PC-3 (cell line): ENCODE measurements at regions not wholly inside any gene's neighbourhood (a gene's known extent, or its start where the extent isn't known, plus 50 kb on each side); places are given as distances from the start of the nearest gene placed in this dataset.
A peak's percentile ranks its signal among the peaks of the same experiment; 100 is the strongest.
"Not testable (repeated sequence)": the region's sequence is repeated elsewhere in the genome, so short reads cannot be mapped to it uniquely, and the experiment has no call there.

Source experiments
- ATAC-seq: fragments of 200-7000 bp; cut with Tn5 transposase; 2 replicates; pipeline ENCODE4 v1.9.1; 2020; ENCODE audit warnings: mild to moderate bottlenecking, moderate library complexity
- BruUV-seq: library from RNA; stranded (reverse); fragments of 400-500 nt; replicated peaks from 2 replicates; lab custom pipeline; 2021; lab: Mats Ljungman, UMichigan
- CTCF ChIA-PET: fragments of 300-600 bp; sonication (Branson Sonifier 250); formaldehyde crosslinking; loops from one replicate; lab custom pipeline; 2022; ENCODE audit warnings: antibody characterized with exemption; lab: Charles Lee
- POLR2A ChIA-PET: fragments of 300-600 bp; sonication (Branson Sonifier 250); formaldehyde crosslinking; loops from one replicate; lab custom pipeline; 2022; ENCODE audit warnings: antibody characterized with exemption; ENCODE audit not compliant: unreplicated experiment; lab: Charles Lee
- DNase-seq: peaks from one replicate; pipeline ENCODE4 v3.0.0-alpha.2; 2015
- H2AFZ ChIP-seq: fragments of 300-600 bp; sonication (generic); 2 replicates; pipeline ENCODE4 v1.6.0; 2016; ENCODE audit warnings: antibody characterized with exemption, low read length
- H3F3A ChIP-seq: fragments of 300-600 bp; sonication (generic); one replicate; pipeline ENCODE4 v1.6.0; 2017; ENCODE audit warnings: antibody characterized with exemption, low read length, control low read depth, mild to moderate bottlenecking; ENCODE audit not compliant: unreplicated experiment
- H3K27ac ChIP-seq: fragments of 300-600 bp; sonication (generic); 2 replicates; pipeline ENCODE4 v1.5.1; 2016; ENCODE audit warnings: mild to moderate bottlenecking, low read length
- H3K27me3 ChIP-seq: fragments of 300-600 bp; sonication (generic); 2 replicates; pipeline ENCODE4 v1.6.1; 2016; ENCODE audit warnings: low read length, mixed read lengths
- H3K36me3 ChIP-seq: fragments of 300-600 bp; sonication (generic); 2 replicates; pipeline ENCODE4 v1.6.1; 2016; ENCODE audit warnings: low read depth, mixed run types, low read length, mixed read lengths
- H3K4me1 ChIP-seq: fragments of 300-600 bp; sonication (generic); 2 replicates; pipeline ENCODE4 v1.5.1; 2016; ENCODE audit warnings: low read length; ENCODE audit not compliant: insufficient read depth
- H3K4me2 ChIP-seq: fragments of 300-600 bp; sonication (generic); 2 replicates; pipeline ENCODE4 v1.6.0; 2016; ENCODE audit warnings: low read length
- H3K4me3 ChIP-seq: fragments of 300-600 bp; sonication (generic); 2 replicates; pipeline ENCODE4 v1.5.1; 2016; ENCODE audit warnings: mild to moderate bottlenecking, low read length, mixed read lengths
- H3K79me2 ChIP-seq: fragments of 300-600 bp; sonication (generic); 2 replicates; pipeline ENCODE4 v1.6.1; 2017; ENCODE audit warnings: low read length, mixed read lengths
- H3K9ac ChIP-seq: fragments of 300-600 bp; sonication (generic); 2 replicates; pipeline ENCODE4 v1.6.0; 2016; ENCODE audit warnings: mild to moderate bottlenecking, low read length
- H3K9me2 ChIP-seq: fragments of 300-600 bp; sonication (generic); replicated peaks from 2 replicates; pipeline ENCODE4 v1.6.1; 2016; ENCODE audit warnings: mixed run types, low read length, mixed read lengths
- H3K9me3 ChIP-seq: fragments of 300-600 bp; sonication (generic); 2 replicates; pipeline ENCODE4 v1.6.1; 2016; ENCODE audit warnings: low read length, mixed read lengths
- H4K20me1 ChIP-seq: fragments of 300-600 bp; sonication (generic); 2 replicates; pipeline ENCODE4 v1.6.1; 2016; ENCODE audit warnings: low read length, mixed read lengths
- EZH2 ChIP-seq: fragments of 300-600 bp; sonication (generic); IDR thresholded peaks from one replicate; pipeline ENCODE4 v1.6.1; 2017; ENCODE audit warnings: antibody characterized with exemption, mild to moderate bottlenecking, low read length; ENCODE audit not compliant: unreplicated experiment
- EZH2phosphoT487 ChIP-seq: fragments of 300-600 bp; sonication (generic); IDR thresholded peaks from 2 replicates; pipeline ENCODE4 v1.6.1; 2018; ENCODE audit warnings: mild to moderate bottlenecking, antibody characterized with exemption, low read length, borderline replicate concordance
- intact Hi-C: fragments of 100-400 bp; cut with micrococcal nuclease; formaldehyde crosslinking; loops from 2 replicates; pipeline ENCODE4 v1.9.0; 2023
- TF ChIP-seq, protein P1 (sequence below): fragments of 300-600 bp; sonication (generic); conservative IDR thresholded peaks from 2 replicates; pipeline ENCODE4 v1.5.1; 2017; ENCODE audit warnings: antibody characterized with exemption, low read depth, mild to moderate bottlenecking, low read length

DNA sequence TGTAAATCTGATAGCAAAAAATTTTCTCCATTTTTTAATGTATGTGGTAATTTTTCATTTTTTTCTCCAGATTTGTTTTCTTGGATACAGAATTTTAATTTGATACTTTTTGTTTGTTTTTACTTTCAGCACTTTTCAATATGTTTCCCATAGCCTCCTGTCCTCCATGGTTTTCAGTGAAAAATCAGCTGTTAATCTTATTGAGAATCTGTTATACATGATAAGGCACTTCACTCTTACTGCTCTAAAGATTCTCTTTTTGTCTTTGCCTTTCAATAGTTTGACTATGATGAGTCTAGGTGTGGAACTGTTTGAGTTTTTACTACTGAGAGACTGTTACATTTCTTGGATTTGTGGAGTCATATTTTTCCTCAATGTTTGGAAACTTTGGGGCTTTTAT lies 455.7 kb upstream of the NUDT12 start:
- ChIA-PET CTCF (no interaction called here), POLR2A (no interaction called here)
- H3K36me3 ChIP-seq = peaks cover 7% of the 10 kb centered on the region; the same call in 1 of the 2 replicates
- H3K9me2 ChIP-seq = no peaks in the 10 kb centered on the region
- DNase-seq = peak; percentile 26
- no peaks in the 10 kb centered on the region for H3F3A ChIP-seq
- no peaks in the 10 kb centered on the region for H4K20me1 ChIP-seq
- peaks cover 17% of the 10 kb centered on the region for H3K4me1 ChIP-seq
- H3K27me3 ChIP-seq = no peaks in the 10 kb centered on the region
- no peak overlapping the region for H3K27ac ChIP-seq
- no peak overlapping the region for H3K9ac ChIP-seq
- no peak overlapping the region for H3K4me2 ChIP-seq
- TF ChIP-seq, protein P1, sequence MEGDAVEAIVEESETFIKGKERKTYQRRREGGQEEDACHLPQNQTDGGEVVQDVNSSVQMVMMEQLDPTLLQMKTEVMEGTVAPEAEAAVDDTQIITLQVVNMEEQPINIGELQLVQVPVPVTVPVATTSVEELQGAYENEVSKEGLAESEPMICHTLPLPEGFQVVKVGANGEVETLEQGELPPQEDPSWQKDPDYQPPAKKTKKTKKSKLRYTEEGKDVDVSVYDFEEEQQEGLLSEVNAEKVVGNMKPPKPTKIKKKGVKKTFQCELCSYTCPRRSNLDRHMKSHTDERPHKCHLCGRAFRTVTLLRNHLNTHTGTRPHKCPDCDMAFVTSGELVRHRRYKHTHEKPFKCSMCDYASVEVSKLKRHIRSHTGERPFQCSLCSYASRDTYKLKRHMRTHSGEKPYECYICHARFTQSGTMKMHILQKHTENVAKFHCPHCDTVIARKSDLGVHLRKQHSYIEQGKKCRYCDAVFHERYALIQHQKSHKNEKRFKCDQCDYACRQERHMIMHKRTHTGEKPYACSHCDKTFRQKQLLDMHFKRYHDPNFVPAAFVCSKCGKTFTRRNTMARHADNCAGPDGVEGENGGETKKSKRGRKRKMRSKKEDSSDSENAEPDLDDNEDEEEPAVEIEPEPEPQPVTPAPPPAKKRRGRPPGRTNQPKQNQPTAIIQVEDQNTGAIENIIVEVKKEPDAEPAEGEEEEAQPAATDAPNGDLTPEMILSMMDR = no peak
- TF ChIP-seq EZH2 = no peak
- no peak for TF ChIP-seq EZH2phosphoT487
- H3K4me3 ChIP-seq = no peak overlapping the region
- H3K9me3 ChIP-seq = peaks cover 16% of the 10 kb centered on the region; the same call in 1 of the 2 replicates
- intact Hi-C loops = loop anchor here (5.0 kb wide), 1 partner anchor 171 kb away; no protein-coding TSS in a partner anchor
- BruUV-seq = no TSS peak
- no peak for ATAC-seq
- no peak overlapping the region for H2AFZ ChIP-seq
- no peaks in the 10 kb centered on the region for H3K79me2 ChIP-seq

GRCh38 chr5:104016646-104017045 lies 454.1 kb upstream of the NUDT12 start:
- no peaks in the 10 kb centered on the region for H4K20me1 ChIP-seq
- no peak overlapping the region for H3K4me3 ChIP-seq
- H3K9me2 ChIP-seq = no peaks in the 10 kb centered on the region
- ATAC-seq (peak; percentile 93), DNase-seq (peak; percentile 90)
- H2AFZ ChIP-seq = no peak overlapping the region
- H3K79me2 ChIP-seq = no peaks in the 10 kb centered on the region
- no peaks in the 10 kb centered on the region for H3F3A ChIP-seq
- H3K4me1 ChIP-seq = peaks cover 19% of the 10 kb centered on the region
- peaks cover 16% of the 10 kb centered on the region; the same call in 1 of the 2 replicates for H3K9me3 ChIP-seq
- intact Hi-C loops = loop anchor here (5.0 kb wide), 1 partner anchor 169 kb away; no protein-coding TSS in a partner anchor
- no TSS peak for BruUV-seq
- POLR2A ChIA-PET = interaction anchor here (0.7 kb wide), 1 partner anchor 357 kb away, joined by 5 read pairs; no protein-coding TSS in a partner anchor
- no peak overlapping the region for H3K9ac ChIP-seq
- CTCF ChIA-PET = no interaction called here
- no peak overlapping the region for H3K4me2 ChIP-seq
- H3K27ac ChIP-seq = peak overlapping the region; percentile 9
- H3K36me3 ChIP-seq = peaks cover 7% of the 10 kb centered on the region; the same call in 1 of the 2 replicates
- H3K27me3 ChIP-seq = no peaks in the 10 kb centered on the region
- TF ChIP-seq EZH2 (no peak), EZH2phosphoT487 (no peak)
- TF ChIP-seq, protein P1 = no peak

GRCh38 chr5:104015765-104016164 lies 453.2 kb upstream of the NUDT12 start:
- ChIA-PET CTCF (no interaction called here), POLR2A (no interaction called here)
- no peaks in the 10 kb centered on the region for H4K20me1 ChIP-seq
- H3K9me3 ChIP-seq = peaks cover 16% of the 10 kb centered on the region; the same call in 1 of the 2 replicates
- H3K4me1 ChIP-seq = peaks cover 18% of the 10 kb centered on the region
- TF ChIP-seq EZH2 = no peak
- TF ChIP-seq EZH2phosphoT487 = no peak
- TF ChIP-seq, protein P1 = no peak
- no peak overlapping the region for H3K27ac ChIP-seq
- no peaks in the 10 kb centered on the region for H3K79me2 ChIP-seq
- intact Hi-C loops = loop anchor here (5.0 kb wide), 1 partner anchor 168 kb away; no protein-coding TSS in a partner anchor
- H3K4me2 ChIP-seq = no peak overlapping the region
- no peaks in the 10 kb centered on the region for H3F3A ChIP-seq
- H3K36me3 ChIP-seq = peaks cover 7% of the 10 kb centered on the region; the same call in 1 of the 2 replicates
- no peak overlapping the region for H3K4me3 ChIP-seq
- H2AFZ ChIP-seq = no peak overlapping the region
- H3K27me3 ChIP-seq = no peaks in the 10 kb centered on the region
- no peak overlapping the region for H3K9ac ChIP-seq
- BruUV-seq = no TSS peak
- DNase-seq (no peak), ATAC-seq (no peak)
- H3K9me2 ChIP-seq = no peaks in the 10 kb centered on the region

DNA sequence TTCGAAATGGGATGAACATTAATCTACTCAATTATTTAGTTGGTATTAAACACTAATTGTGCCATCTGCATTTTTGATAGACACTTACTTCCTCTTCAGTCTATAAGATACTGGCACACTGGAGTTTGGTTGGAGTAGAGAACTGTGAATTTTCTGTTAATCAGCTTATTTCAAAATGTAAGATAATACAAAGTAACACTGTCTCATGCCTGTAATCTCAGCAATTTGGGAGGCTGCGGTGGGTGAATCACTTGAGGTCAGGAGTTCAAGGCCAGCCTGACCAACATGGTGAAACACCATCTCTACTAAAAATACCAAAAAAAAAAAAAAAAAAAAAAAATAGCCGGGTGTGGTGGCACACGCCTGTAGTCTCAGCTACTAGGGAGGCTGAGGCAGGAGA lies 440.2 kb upstream of the NUDT12 start:
- H3K9ac ChIP-seq, H3K27me3 ChIP-seq, CTCF ChIA-PET, H2AFZ ChIP-seq, intact Hi-C loops, H3K9me3 ChIP-seq, H3K4me1 ChIP-seq, DNase-seq, POLR2A ChIA-PET, H3K36me3 ChIP-seq, H4K20me1 ChIP-seq, BruUV-seq, H3K79me2 ChIP-seq, H3K9me2 ChIP-seq, H3F3A ChIP-seq, H3K4me2 ChIP-seq, H3K4me3 ChIP-seq, ATAC-seq, H3K27ac ChIP-seq: not testable (repeated sequence)
